ENCODE measurements at regions not wholly inside any gene's neighbourhood (a gene's known extent, or its start where the extent isn't known, plus 50 kb on each side); places are given as distances from the start of the nearest gene placed in this dataset.

- DNase-seq (ENCODE audit: extremely low spot score) = no peak
- CTCF ChIA-PET = no interaction called here
- TF ChIP-seq ARNT (IDR thresholded peaks at IDR 0.05) = no peak
- POLR2A ChIA-PET = no interaction called here
Measured at GRCh38 chr16:76059186-76059585, 218.0 kb upstream of the CNTNAP4 start.

GRCh38 chr16:76059701-76060100 lies 217.5 kb upstream of the CNTNAP4 start:
- ChIA-PET CTCF (no interaction called here), POLR2A (no interaction called here)
- TF ChIP-seq ELF4 (IDR thresholded peaks at IDR 0.05) (no peak), FOXM1 (IDR thresholded peaks at IDR 0.05; ENCODE audit: borderline replicate concordance) (no peak)
- DNase-seq (ENCODE audit: extremely low spot score) = no peak

GRCh38 chr16:76071690-76072089 lies 205.5 kb upstream of the CNTNAP4 start:
- TF ChIP-seq HDGF (IDR thresholded peaks at IDR 0.05; ENCODE audit: borderline replicate concordance) = no peak
- TF ChIP-seq PKNOX1 (IDR thresholded peaks at IDR 0.05) = no peak
- TF ChIP-seq ARNT (IDR thresholded peaks at IDR 0.05) = no peak
- no peak for TF ChIP-seq ZNF384 (IDR thresholded peaks at IDR 0.05)
- TF ChIP-seq ELF4 (IDR thresholded peaks at IDR 0.05) = no peak
- ChIA-PET CTCF (no interaction called here), POLR2A (no interaction called here)
- no peak for DNase-seq (ENCODE audit: extremely low spot score)

- DNase-seq (ENCODE audit: extremely low spot score) = no peak
- TF ChIP-seq SUZ12 (IDR thresholded peaks at IDR 0.05) (no peak), ELF4 (IDR thresholded peaks at IDR 0.05) (no peak), ZNF384 (IDR thresholded peaks at IDR 0.05) (no peak), SP1 (IDR thresholded peaks at IDR 0.05) (no peak), L3MBTL2 (conservative IDR thresholded peaks at IDR 0.05) (no peak), BHLHE40 (IDR thresholded peaks at IDR 0.05; ENCODE audit: borderline replicate concordance) (no peak), FOXK2 (IDR thresholded peaks at IDR 0.05) (no peak), FOXM1 (IDR thresholded peaks at IDR 0.05; ENCODE audit: borderline replicate concordance) (no peak), TARDBP (IDR thresholded peaks at IDR 0.05) (no peak)
- CTCF ChIA-PET = no interaction called here
- POLR2A ChIA-PET = no interaction called here
Measured at GRCh38 chr16:76081967-76082366, 195.2 kb upstream of the CNTNAP4 start.

GRCh38 chr16:76106647-76107046 lies 170.6 kb upstream of the CNTNAP4 start:
- CTCF ChIA-PET = no interaction called here
- TF ChIP-seq PKNOX1 (IDR thresholded peaks at IDR 0.05) (no peak), FOXA1 (IDR thresholded peaks at IDR 0.05) (no peak), FOXK2 (IDR thresholded peaks at IDR 0.05) (no peak), HDGF (IDR thresholded peaks at IDR 0.05; ENCODE audit: borderline replicate concordance) (no peak), SP1 (IDR thresholded peaks at IDR 0.05) (no peak), NFRKB (IDR thresholded peaks at IDR 0.05) (no peak), L3MBTL2 (conservative IDR thresholded peaks at IDR 0.05) (no peak), TARDBP (IDR thresholded peaks at IDR 0.05) (no peak), FOXM1 (IDR thresholded peaks at IDR 0.05; ENCODE audit: borderline replicate concordance) (no peak)
- no peak for DNase-seq (ENCODE audit: extremely low spot score)
- POLR2A ChIA-PET = no interaction called here

- no peak for TF ChIP-seq ELF4 (IDR thresholded peaks at IDR 0.05)
- TF ChIP-seq HDGF (IDR thresholded peaks at IDR 0.05; ENCODE audit: borderline replicate concordance) = no peak
- no peak for TF ChIP-seq ZNF384 (IDR thresholded peaks at IDR 0.05)
- TF ChIP-seq FOXM1 (IDR thresholded peaks at IDR 0.05; ENCODE audit: borderline replicate concordance) = no peak
- ChIA-PET CTCF (no interaction called here), POLR2A (no interaction called here)
- DNase-seq (ENCODE audit: extremely low spot score) = no peak
Measured at GRCh38 chr16:76108460-76108859, 168.7 kb upstream of the CNTNAP4 start.

- ChIA-PET POLR2A (no interaction called here), CTCF (no interaction called here)
- TF ChIP-seq SUZ12 (IDR thresholded peaks at IDR 0.05) = no peak
- TF ChIP-seq ELF4 (IDR thresholded peaks at IDR 0.05) = no peak
- TF ChIP-seq SP1 (IDR thresholded peaks at IDR 0.05) = no peak
- no peak for TF ChIP-seq FOXM1 (IDR thresholded peaks at IDR 0.05; ENCODE audit: borderline replicate concordance)
- no peak for TF ChIP-seq PKNOX1 (IDR thresholded peaks at IDR 0.05)
- TF ChIP-seq FOXK2 (IDR thresholded peaks at IDR 0.05) = no peak
- TF ChIP-seq CTBP1 (IDR thresholded peaks at IDR 0.05; ENCODE audit: borderline replicate concordance) = no peak
- TF ChIP-seq NFRKB (IDR thresholded peaks at IDR 0.05) = no peak
- no peak for TF ChIP-seq ARNT (IDR thresholded peaks at IDR 0.05)
- TF ChIP-seq FOXA1 (IDR thresholded peaks at IDR 0.05) = no peak
- TF ChIP-seq BHLHE40 (IDR thresholded peaks at IDR 0.05; ENCODE audit: borderline replicate concordance) = no peak
- no peak for TF ChIP-seq L3MBTL2 (conservative IDR thresholded peaks at IDR 0.05)
- no peak for TF ChIP-seq LEF1 (IDR thresholded peaks at IDR 0.05; ENCODE audit: borderline replicate concordance)
- no peak for TF ChIP-seq HDGF (IDR thresholded peaks at IDR 0.05; ENCODE audit: borderline replicate concordance)
- no peak for TF ChIP-seq ZNF384 (IDR thresholded peaks at IDR 0.05)
- no peak for TF ChIP-seq TARDBP (IDR thresholded peaks at IDR 0.05)
- DNase-seq (ENCODE audit: extremely low spot score) = no peak
Measured at GRCh38 chr16:76114681-76115080, 162.5 kb upstream of the CNTNAP4 start.

GRCh38 chr16:76118344-76118743 lies 158.9 kb upstream of the CNTNAP4 start:
- ChIA-PET CTCF (no interaction called here), POLR2A (no interaction called here)
- no peak for DNase-seq (ENCODE audit: extremely low spot score)
- TF ChIP-seq PKNOX1 (IDR thresholded peaks at IDR 0.05) (no peak), TARDBP (IDR thresholded peaks at IDR 0.05) (no peak), FOXK2 (IDR thresholded peaks at IDR 0.05) (no peak), LEF1 (IDR thresholded peaks at IDR 0.05; ENCODE audit: borderline replicate concordance) (no peak), L3MBTL2 (conservative IDR thresholded peaks at IDR 0.05) (no peak), FOXA1 (IDR thresholded peaks at IDR 0.05) (no peak), HDGF (IDR thresholded peaks at IDR 0.05; ENCODE audit: borderline replicate concordance) (no peak), NFRKB (IDR thresholded peaks at IDR 0.05) (no peak), FOXM1 (IDR thresholded peaks at IDR 0.05; ENCODE audit: borderline replicate concordance) (no peak), ELF4 (IDR thresholded peaks at IDR 0.05) (no peak), ZNF384 (IDR thresholded peaks at IDR 0.05) (no peak), SUZ12 (IDR thresholded peaks at IDR 0.05) (no peak), BHLHE40 (IDR thresholded peaks at IDR 0.05; ENCODE audit: borderline replicate concordance) (no peak), ARNT (IDR thresholded peaks at IDR 0.05) (no peak), SP1 (IDR thresholded peaks at IDR 0.05) (no peak), CTBP1 (IDR thresholded peaks at IDR 0.05; ENCODE audit: borderline replicate concordance) (no peak)

Data from HEK293T (cell line).